Adrenal gland (tissue), 9 donors: ENCODE measurements at regions not wholly inside any gene's neighbourhood (a gene's known extent, or its start where the extent isn't known, plus 50 kb on each side); places are given as distances from the start of the nearest gene placed in this dataset.

Source experiments
- DNase-seq, 7 donors: peaks; one replicate each; pipeline ENCODE4 v3.0.0-alpha.2; 2019 to 2020
- H3K27ac ChIP-seq, 5 donors: fragments of 200-600 bp; sonication (generic) in 4 of 5; 1 replicate in 3 of 5; 2 replicates in 2 of 5; pipeline versions ENCODE4 v1.5.1 to v1.8.0; 2016 to 2020; ENCODE audit warnings: mild to moderate bottlenecking in 1 of 5
- H3K27me3 ChIP-seq: fragments of 200-600 bp; 2 replicates; pipeline ENCODE4 v1.8.0; 2021
- H3K36me3 ChIP-seq, 2 donors: fragments of 200-600 bp; replicated peaks in 1 of 2; 1 replicate in 1 of 2; 2 replicates in 1 of 2; pipeline versions ENCODE4 v1.5.1 to v1.8.0; 2018 to 2022
- H3K4me1 ChIP-seq, 2 donors: fragments of 200-600 bp; replicated peaks in 1 of 2; 1 replicate in 1 of 2; 2 replicates in 1 of 2; pipeline versions ENCODE4 v1.5.1 to v1.8.0; 2018 to 2021
- H3K4me3 ChIP-seq, 4 donors: fragments of 200-600 bp; sonication (generic) in 3 of 4; one replicate each; pipeline ENCODE4 v1.5.1; 2016 to 2018
- H3K9me3 ChIP-seq, 3 donors: fragments of 200-600 bp; sonication (generic) in 1 of 3; replicated peaks in 1 of 3; 1 replicate in 2 of 3; 2 replicates in 1 of 3; pipeline versions ENCODE4 v1.5.1 to v1.8.0; 2016 to 2021
- POLR2A ChIP-seq, 2 donors: fragments of 450-650 bp; IDR thresholded peaks; one replicate each; pipeline ENCODE4 v1.6.1; 2017; ENCODE audit warnings: antibody characterized with exemption in 2 of 2, mild to moderate bottlenecking in 2 of 2, moderate library complexity in 1 of 2
- WGBS, 4 donors: extraction: QIAGEN DNeasy Blood & Tissue Kit in 2 of 4; methylation state at CpG; one replicate each; pipeline versions ENCODE4 v1.1.5 to v1.1.7; 2013 to 2017; 5-methylcytosine and 5-hydroxymethylcytosine counted together
- intact Hi-C, 2 donors: fragments of 100-400 bp; cut with DNase I; formaldehyde crosslinking; loops; one replicate each; pipeline versions ENCODE4 v1.14.1 to v1.15.0; 2022 to 2023
- TF ChIP-seq, protein P1 (sequence below), 6 experiments: fragments of 450-650 bp in 4 of 6; fragments of 200-600 bp in 2 of 6; sonication (generic) in 1 of 6; IDR thresholded peaks; 1 replicate in 5 of 6; 2 replicates in 1 of 6; pipeline versions ENCODE4 v1.5.1 to v1.8.0; 2016 to 2021; ENCODE audit warnings: antibody characterized with exemption in 6 of 6, mild to moderate bottlenecking in 2 of 6, moderate library complexity in 1 of 6
- donor health status: healthy with polysubstance abuse.
- donor health status: Bipolar disorder and iron deficiency.
- donor health status: DM: yes; HTN: yes; CAD: no.
- donor health status: DM: no; HTN: no; CAD: no.
- donor health status: DM: no; HTN: no; CAD: no.

DNA sequence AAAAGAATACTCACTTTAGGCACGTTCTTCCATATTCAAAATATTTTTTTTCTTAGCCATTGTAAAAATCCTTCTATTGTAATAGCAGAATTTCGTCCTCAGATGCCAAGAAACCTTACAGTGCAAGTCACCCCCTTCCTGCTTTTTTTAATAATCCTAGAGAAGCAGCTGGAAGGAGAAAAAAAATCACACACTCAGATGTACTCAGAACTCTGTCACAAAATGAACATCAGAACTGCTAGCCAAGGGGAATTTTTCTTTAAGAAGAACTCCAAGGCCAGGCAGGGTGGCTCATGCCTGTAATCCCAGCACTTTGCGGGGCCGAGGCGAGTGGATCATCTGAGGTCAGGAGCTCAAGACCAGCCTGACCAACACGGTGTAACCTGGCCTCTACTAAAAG, 127.3 kb upstream of the SPATS2L start:
- no peaks in the 10 kb centered on the region for H3K36me3 ChIP-seq
- TF ChIP-seq, protein P1, sequence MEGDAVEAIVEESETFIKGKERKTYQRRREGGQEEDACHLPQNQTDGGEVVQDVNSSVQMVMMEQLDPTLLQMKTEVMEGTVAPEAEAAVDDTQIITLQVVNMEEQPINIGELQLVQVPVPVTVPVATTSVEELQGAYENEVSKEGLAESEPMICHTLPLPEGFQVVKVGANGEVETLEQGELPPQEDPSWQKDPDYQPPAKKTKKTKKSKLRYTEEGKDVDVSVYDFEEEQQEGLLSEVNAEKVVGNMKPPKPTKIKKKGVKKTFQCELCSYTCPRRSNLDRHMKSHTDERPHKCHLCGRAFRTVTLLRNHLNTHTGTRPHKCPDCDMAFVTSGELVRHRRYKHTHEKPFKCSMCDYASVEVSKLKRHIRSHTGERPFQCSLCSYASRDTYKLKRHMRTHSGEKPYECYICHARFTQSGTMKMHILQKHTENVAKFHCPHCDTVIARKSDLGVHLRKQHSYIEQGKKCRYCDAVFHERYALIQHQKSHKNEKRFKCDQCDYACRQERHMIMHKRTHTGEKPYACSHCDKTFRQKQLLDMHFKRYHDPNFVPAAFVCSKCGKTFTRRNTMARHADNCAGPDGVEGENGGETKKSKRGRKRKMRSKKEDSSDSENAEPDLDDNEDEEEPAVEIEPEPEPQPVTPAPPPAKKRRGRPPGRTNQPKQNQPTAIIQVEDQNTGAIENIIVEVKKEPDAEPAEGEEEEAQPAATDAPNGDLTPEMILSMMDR (IDR thresholded peaks at IDR 0.05) = no peak
- TF ChIP-seq POLR2A (IDR thresholded peaks at IDR 0.05) = no peak
- H3K4me3 ChIP-seq = no peak overlapping the region
- H3K9me3 ChIP-seq = no peaks in the 10 kb centered on the region
- no peak overlapping the region for H3K27ac ChIP-seq
- no peak for DNase-seq
- intact Hi-C loops = no loop called here
- WGBS, 4 donors = 46 to 57% (median 47%) methylated on average over 6 of the region's 6 CpGs
- H3K4me1 ChIP-seq = no peaks in the 10 kb centered on the region
- H3K27me3 ChIP-seq = no peaks in the 10 kb centered on the region

- H3K4me1 ChIP-seq = no peaks in the 10 kb centered on the region
- no peak for DNase-seq
- H3K36me3 ChIP-seq = no peaks in the 10 kb centered on the region
- 60 to 91% (median 83%) methylated on average over 1 to 3 of the region's 3 CpGs for WGBS, 4 donors
- intact Hi-C loops = no loop called here
- no peaks in the 10 kb centered on the region for H3K9me3 ChIP-seq
- H3K27ac ChIP-seq = no peak overlapping the region
- TF ChIP-seq, protein P1 (IDR thresholded peaks at IDR 0.05) = no peak
- no peak for TF ChIP-seq POLR2A (IDR thresholded peaks at IDR 0.05)
- no peaks in the 10 kb centered on the region for H3K27me3 ChIP-seq
- H3K4me3 ChIP-seq = no peak overlapping the region
Observed at GRCh38 chr2:200180943-200181342, 125.5 kb upstream of the SPATS2L start.

DNA sequence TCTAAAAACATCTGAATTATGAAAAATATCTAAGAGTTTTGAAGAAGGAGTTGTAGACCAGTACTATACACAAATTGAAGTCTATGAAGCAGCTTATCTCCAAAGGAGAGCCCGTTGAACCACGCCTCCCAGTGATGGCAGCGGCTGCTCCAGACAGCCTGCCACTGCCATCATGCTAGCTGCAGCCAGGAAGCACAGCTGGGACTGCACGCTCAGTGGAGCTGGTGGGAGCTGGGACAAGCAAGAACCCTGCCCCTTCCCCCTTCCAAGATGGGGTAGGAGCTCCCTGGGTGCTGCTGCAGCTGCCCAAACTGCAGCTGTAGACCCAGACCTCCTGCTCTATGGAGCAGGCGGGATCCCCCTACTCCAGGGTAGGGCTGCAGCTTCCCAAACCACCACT, 124.7 kb upstream of the SPATS2L start:
- Histone ChIP-seq H3K9me3 (peaks cover 0 to 3% (median 0%) of the 10 kb centered on the region in 3 donors), H3K27ac (no peak overlapping the region), H3K4me3 (no peak overlapping the region), H3K36me3 (no peaks in the 10 kb centered on the region), H3K4me1 (no peaks in the 10 kb centered on the region), H3K27me3 (no peaks in the 10 kb centered on the region)
- WGBS, 4 donors = 82 to 89% (median 87%) methylated on average over 3 to 5 of the region's 5 CpGs
- no peak for TF ChIP-seq POLR2A (IDR thresholded peaks at IDR 0.05)
- TF ChIP-seq, protein P1 (IDR thresholded peaks at IDR 0.05) = no peak
- intact Hi-C loops = no loop called here
- DNase-seq = no peak

DNA sequence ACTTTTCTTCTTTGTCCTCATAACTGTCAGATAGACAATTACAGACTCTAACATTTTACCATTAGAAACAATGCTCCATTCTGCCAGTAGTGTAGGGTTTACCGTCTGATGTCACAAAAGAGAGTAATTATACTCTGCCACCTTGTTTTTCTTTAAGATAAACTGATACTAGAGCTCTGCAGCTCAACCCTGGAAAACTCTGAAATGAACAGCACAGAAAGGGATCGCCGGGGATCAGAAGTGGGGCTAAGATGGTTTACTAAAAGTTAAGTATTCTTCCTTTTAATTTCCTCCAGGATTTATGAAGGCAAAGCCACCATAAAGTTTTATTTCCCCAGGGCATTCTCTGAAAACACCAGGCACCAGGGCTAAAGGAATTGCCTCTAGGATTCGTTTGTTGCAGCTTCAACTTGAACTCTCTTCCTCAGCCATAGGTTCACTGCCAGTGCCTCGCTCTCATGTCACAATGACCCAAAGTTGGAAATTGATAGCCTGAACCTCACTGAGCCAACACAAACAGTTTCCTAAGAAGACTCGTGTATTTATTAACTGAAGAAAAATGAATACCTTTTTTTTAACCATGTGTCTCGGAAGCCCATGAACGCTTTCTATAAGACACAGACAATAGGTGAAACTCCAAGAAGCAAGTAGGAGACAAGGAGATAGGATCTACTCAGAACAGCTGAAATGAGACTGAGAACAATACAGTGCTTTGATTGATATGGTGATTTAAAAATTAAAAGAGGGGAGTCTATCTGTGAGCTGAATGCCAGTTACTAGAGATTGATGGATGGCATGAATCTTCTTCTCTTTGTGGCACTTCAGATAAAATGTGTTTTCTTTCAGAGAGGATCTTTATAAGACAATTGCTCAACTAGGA, 121.5 kb upstream of the SPATS2L start:
- TF ChIP-seq POLR2A (IDR thresholded peaks at IDR 0.05) = no peak
- TF ChIP-seq, protein P1 (IDR thresholded peaks at IDR 0.05) = no peak
- WGBS, 4 donors = 52 to 56% (median 53%) methylated on average over 8 of the region's 8 CpGs

More for the DNA sequence above, 121.5 kb upstream of the SPATS2L start:
- no peaks in the 10 kb centered on the region for H3K4me1 ChIP-seq
- intact Hi-C loops = no loop called here
- no peak overlapping the region for H3K27ac ChIP-seq
- H3K27me3 ChIP-seq = no peaks in the 10 kb centered on the region
- peaks cover 0 to 9% (median 0%) of the 10 kb centered on the region in 3 donors for H3K9me3 ChIP-seq
- no peaks in the 10 kb centered on the region for H3K36me3 ChIP-seq
- no peak overlapping the region for H3K4me3 ChIP-seq
- no peak for DNase-seq
